H1 (cell line): ENCODE measurements at regions not wholly inside any gene's neighbourhood (a gene's known extent, or its start where the extent isn't known, plus 50 kb on each side); places are given as distances from the start of the nearest gene placed in this dataset.

Experiments used
- CTCF ChIA-PET: fragments of 300-600 bp; sonication (Branson Sonifier 250); formaldehyde crosslinking; loops from one replicate; lab custom pipeline; 2021; ENCODE audit not compliant: partially characterized antibody; lab: Charles Lee
- POLR2A ChIA-PET: fragments of 300-600 bp; sonication (Branson Sonifier 250); formaldehyde crosslinking; loops from one replicate; lab custom pipeline; 2021; ENCODE audit warnings: inconsistent platforms; ENCODE audit not compliant: partially characterized antibody; lab: Charles Lee
- DNase-seq, 2 experiments: peaks; one replicate each; pipeline versions ENCODE4 v3.0.0 to v3.0.0-alpha.2; 2010 to 2022; ENCODE audit warnings: low spot score in 2 of 2, low read depth in 1 of 2, mixed read lengths in 1 of 2
- FAIRE-seq: peaks from 2 replicates; lab custom pipeline; 2011; peaks lifted over from hg19 to GRCh38; lab: Jason Lieb, UNC
- H2AFZ ChIP-seq: 2 replicates; pipeline ENCODE4 v1.8.1; 2012; ENCODE audit warnings: low read length, inconsistent platforms
- H2AK5ac ChIP-seq: 2 replicates; pipeline ENCODE4 v1.6.1; 2013; ENCODE audit warnings: low read depth, low read length
- H2BK120ac ChIP-seq: replicated peaks from 2 replicates; pipeline ENCODE3; 2013; ENCODE audit warnings: low read depth, low read length, inconsistent platforms
- H2BK12ac ChIP-seq: 2 replicates; pipeline ENCODE4 v1.6.1; 2013; ENCODE audit warnings: low read depth, low read length
- H2BK15ac ChIP-seq: 2 replicates; pipeline ENCODE4 v1.6.1; 2013; ENCODE audit warnings: low read length
- H2BK20ac ChIP-seq: 2 replicates; pipeline ENCODE4 v1.6.1; 2013; ENCODE audit warnings: low read length
- H2BK5ac ChIP-seq: 2 replicates; pipeline ENCODE4 v1.6.1; 2013; ENCODE audit warnings: low read depth, low read length
- H3K14ac ChIP-seq: 2 replicates; pipeline ENCODE4 v1.6.1; 2013; ENCODE audit warnings: inconsistent platforms; ENCODE audit not compliant: insufficient read length
- H3K18ac ChIP-seq: 2 replicates; pipeline ENCODE4 v1.6.1; 2013; ENCODE audit warnings: low read length; ENCODE audit errors: extremely low read depth
- H3K23ac ChIP-seq: 2 replicates; pipeline ENCODE4 v1.6.1; 2013; ENCODE audit warnings: inconsistent platforms; ENCODE audit not compliant: insufficient read length
- H3K23me2 ChIP-seq: 2 replicates; pipeline ENCODE4 v1.6.1; 2013; ENCODE audit warnings: low read depth, low read length
- H3K27ac ChIP-seq: 2 replicates; pipeline ENCODE4 v1.6.1; 2011; ENCODE audit warnings: low read depth, low read length, inconsistent platforms
- H3K27me3 ChIP-seq, 4 experiments: replicated peaks in 1 of 4; 1 replicate in 1 of 4; 2 replicates in 3 of 4; pipeline versions ENCODE4 v1.6.1 to v1.8.1; 2011 to 2013; ENCODE audit warnings: low read length in 3 of 4, mild to moderate bottlenecking in 3 of 4, inconsistent platforms in 2 of 4, mixed read lengths in 2 of 4, moderate library complexity in 1 of 4; ENCODE audit not compliant: control insufficient read depth in 3 of 4, insufficient read depth in 3 of 4; ENCODE audit errors: extremely low read depth in 1 of 4
- H3K36me3 ChIP-seq, 4 experiments: 2 replicates each; pipeline versions ENCODE4 v1.6.1 to v1.8.1; 2011 to 2013; ENCODE audit warnings: mild to moderate bottlenecking in 4 of 4, low read length in 3 of 4, moderate library complexity in 2 of 4, control low read depth in 1 of 4, inconsistent platforms in 1 of 4; ENCODE audit not compliant: insufficient read depth in 4 of 4, control insufficient read depth in 2 of 4
- H3K4ac ChIP-seq: replicated peaks from 2 replicates; pipeline ENCODE3; 2013; ENCODE audit warnings: low read length, low read depth, mixed read lengths, inconsistent platforms; ENCODE audit not compliant: insufficient read length
- H3K4me1 ChIP-seq, 4 experiments: replicated peaks in 1 of 4; 1 replicate in 1 of 4; 2 replicates in 3 of 4; pipeline versions ENCODE4 v1.6.1 to v1.8.1; 2011 to 2013; ENCODE audit warnings: low read length in 3 of 4, inconsistent platforms in 2 of 4, mixed read lengths in 1 of 4; ENCODE audit not compliant: insufficient read depth in 4 of 4, control insufficient read depth in 3 of 4
- H3K4me2 ChIP-seq, 2 experiments: 2 replicates each; pipeline versions ENCODE4 v1.6.1 to v1.8.1; 2011 to 2013; ENCODE audit warnings: low read depth in 2 of 2, low read length in 2 of 2, control low read depth in 1 of 2, inconsistent platforms in 1 of 2, mild to moderate bottlenecking in 1 of 2; ENCODE audit not compliant: insufficient read depth in 1 of 2
- H3K4me3 ChIP-seq, 4 experiments: fragments of 200-600, 300-600 bp in 1 of 4; sonication (generic), shearing (Covaris generic), sonication (Bioruptor Twin) in 1 of 4; 2 replicates each; pipeline versions ENCODE4 v1.5.1 to v1.8.1; 2011 to 2016; ENCODE audit warnings: low read length in 4 of 4, low read depth in 3 of 4, control low read depth in 2 of 4, inconsistent platforms in 2 of 4, mild to moderate bottlenecking in 2 of 4, mixed read lengths in 1 of 4, moderate library complexity in 1 of 4; ENCODE audit not compliant: insufficient read depth in 2 of 4; ENCODE audit errors: extremely low read depth in 1 of 4
- H3K56ac ChIP-seq: replicated peaks from 2 replicates; pipeline ENCODE3; 2013; ENCODE audit warnings: low read depth, mild to moderate bottlenecking, mixed read lengths, low read length, inconsistent platforms; ENCODE audit not compliant: insufficient read length
- H3K79me1 ChIP-seq: 2 replicates; pipeline ENCODE4 v1.6.1; 2013; ENCODE audit warnings: low read depth, low read length, control low read depth
- H3K79me2 ChIP-seq, 2 experiments: 2 replicates each; pipeline versions ENCODE4 v1.6.1 to v1.8.1; 2012 to 2013; ENCODE audit warnings: low read length in 2 of 2, mild to moderate bottlenecking in 2 of 2, inconsistent platforms in 1 of 2; ENCODE audit not compliant: insufficient read depth in 2 of 2, control insufficient read depth in 1 of 2
- H3K9ac ChIP-seq, 4 experiments: replicated peaks in 1 of 4; 1 replicate in 1 of 4; 2 replicates in 3 of 4; pipeline versions ENCODE4 v1.6.1 to v1.8.1; 2011 to 2013; ENCODE audit warnings: low read depth in 3 of 4, low read length in 3 of 4, control low read depth in 2 of 4, mild to moderate bottlenecking in 2 of 4, moderate library complexity in 2 of 4, inconsistent platforms in 1 of 4; ENCODE audit errors: extremely low read depth in 1 of 4
- H3K9me3 ChIP-seq, 2 experiments: 2 replicates each; pipeline versions ENCODE4 v1.6.1 to v1.8.1; 2012 to 2013; ENCODE audit warnings: mild to moderate bottlenecking in 2 of 2, moderate library complexity in 2 of 2, control low read depth in 1 of 2, inconsistent platforms in 1 of 2, low read depth in 1 of 2, low read length in 1 of 2, mixed read lengths in 1 of 2; ENCODE audit not compliant: insufficient read depth in 2 of 2
- H4K20me1 ChIP-seq, 2 experiments: replicated peaks in 1 of 2; 2 replicates each; pipeline versions ENCODE3 to v1.8.1; 2011 to 2013; ENCODE audit warnings: inconsistent platforms in 2 of 2, low read length in 2 of 2, mild to moderate bottlenecking in 1 of 2; ENCODE audit not compliant: insufficient read depth in 2 of 2, control insufficient read depth in 1 of 2
- H4K5ac ChIP-seq: 2 replicates; pipeline ENCODE4 v1.6.1; 2013; ENCODE audit warnings: low read length, low read depth, mixed read lengths, inconsistent platforms; ENCODE audit not compliant: insufficient read length
- H4K8ac ChIP-seq: 2 replicates; pipeline ENCODE4 v1.8.0; 2013; ENCODE audit warnings: mild to moderate bottlenecking, moderate library complexity, low read length, inconsistent platforms; ENCODE audit not compliant: insufficient read depth; ENCODE audit errors: extremely low read depth
- H4K91ac ChIP-seq: replicated peaks from 2 replicates; pipeline ENCODE3; 2013; ENCODE audit warnings: low read length, mixed read lengths, inconsistent platforms; ENCODE audit not compliant: insufficient read length
- CBX5 ChIP-seq: fragments of 300-800, 300-1000 bp; sonication (generic); IDR thresholded peaks from 2 replicates; pipeline ENCODE4 v1.7.1; 2016; ENCODE audit warnings: antibody characterized with exemption, low read length, low read depth
- CTBP2 ChIP-seq: IDR thresholded peaks from 2 replicates; pipeline ENCODE4 v1.7.0; 2011; ENCODE audit warnings: borderline replicate concordance, mild to moderate bottlenecking, moderate library complexity, mixed read lengths, low read length; ENCODE audit not compliant: insufficient read depth, insufficient read length
- KDM4A ChIP-seq: IDR thresholded peaks from one replicate; pipeline ENCODE4 v1.7.1; 2012; ENCODE audit warnings: low read depth, mild to moderate bottlenecking, moderate library complexity, low read length, inconsistent platforms; ENCODE audit not compliant: severe bottlenecking
- MAFK ChIP-seq: IDR thresholded peaks from 2 replicates; pipeline ENCODE4 v1.6.1; 2012; ENCODE audit warnings: low read depth, mild to moderate bottlenecking, improper control_type of control experiment, low read length
- WGBS, 2 experiments: shearing (Covaris generic) in 1 of 2; methylation state at CpG; one replicate each; pipeline versions ENCODE4 v1.1.6 to v1.1.7; 2013 to 2015; ENCODE audit warnings: low lambda C conversion rate in 2 of 2, mixed read lengths in 2 of 2, inconsistent platforms in 1 of 2, low coverage in 1 of 2, missing lambda C conversion rate in 1 of 2; ENCODE audit not compliant: insufficient replicate concordance in 2 of 2, insufficient coverage in 1 of 2, insufficient read length in 1 of 2; ENCODE audit errors: extremely low coverage in 1 of 2, missing lambda C conversion rate in 1 of 2; 5-methylcytosine and 5-hydroxymethylcytosine counted together

DNA sequence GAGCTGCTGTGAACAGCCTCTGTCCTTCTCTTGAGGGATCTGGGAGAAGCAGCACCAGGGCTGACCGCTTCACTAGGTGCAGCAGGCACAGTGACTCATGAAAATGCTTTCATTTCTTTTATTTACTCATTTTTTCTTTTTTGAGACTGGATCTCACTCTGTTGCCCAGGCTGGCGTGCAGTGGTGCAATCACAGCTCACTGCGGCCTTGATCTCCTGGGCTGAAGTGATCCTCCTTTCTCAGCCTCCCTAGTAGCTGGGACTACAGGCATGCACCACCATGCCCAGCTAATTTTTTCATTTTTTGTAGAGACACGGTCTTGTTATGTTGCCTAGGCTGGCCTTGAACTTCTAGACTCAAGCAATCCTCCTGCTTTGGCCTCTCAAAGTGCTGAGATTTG lies 216.8 kb upstream of the EEF2KMT start:
- Histone ChIP-seq H4K8ac (no peak overlapping the region), H3K9ac (no peak overlapping the region), H4K91ac (no peak overlapping the region), H3K27ac (no peak overlapping the region), H2BK5ac (no peak overlapping the region), H3K36me3 (no peaks in the 10 kb centered on the region), H3K14ac (no peak overlapping the region), H3K79me2 (no peaks in the 10 kb centered on the region), H4K5ac (no peak overlapping the region), H3K23ac (no peak overlapping the region), H3K18ac (no peak overlapping the region), H2AK5ac (no peak overlapping the region), H3K4me3 (no peak overlapping the region), H3K56ac (no peak overlapping the region), H2BK15ac (no peak overlapping the region), H3K27me3 (no peaks in the 10 kb centered on the region), H2AFZ (no peak overlapping the region), H3K79me1 (no peaks in the 10 kb centered on the region), H3K4me1 (no peaks in the 10 kb centered on the region), H3K4me2 (no peak overlapping the region), H2BK12ac (no peak overlapping the region), H3K9me3 (no peaks in the 10 kb centered on the region), H3K23me2 (no peaks in the 10 kb centered on the region), H3K4ac (no peak overlapping the region), H2BK120ac (no peak overlapping the region), H2BK20ac (no peak overlapping the region), H4K20me1 (peaks cover 0 to 2% of the 10 kb centered on the region in 2 experiments)
- WGBS, 2 experiments: 79% methylated on average over 4 of the region's 4 CpGs; no CpG with 5 or more reads in 1 of the 2 experiments
- POLR2A ChIA-PET: no interaction called here
- CTCF ChIA-PET: interaction anchor here (0.5 to 1.0 kb wide), 2 partner anchors 12 to 109 kb away, joined by 3 read pairs; no protein-coding TSS in a partner anchor
- no peak for DNase-seq
- FAIRE-seq: no peak
- TF ChIP-seq CBX5: no peak
- no peak for TF ChIP-seq CTBP2
- TF ChIP-seq KDM4A: no peak
- TF ChIP-seq MAFK: no peak
